ENCODE measurements at regions not wholly inside any gene's neighbourhood (a gene's known extent, or its start where the extent isn't known, plus 50 kb on each side); places are given as distances from the start of the nearest gene placed in this dataset.

GRCh38 chr9:11933926-11934325 is 759.3 kb upstream of the TYRP1 start:
- TF ChIP-seq CTCF (IDR thresholded peaks at IDR 0.05) (no peak), POLR2A (IDR thresholded peaks at IDR 0.05) (no peak)
